GM20000 (cell line): ENCODE measurements at regions not wholly inside any gene's neighbourhood (a gene's known extent, or its start where the extent isn't known, plus 50 kb on each side); places are given as distances from the start of the nearest gene placed in this dataset.

Experiments
- DNase-seq: peaks from one replicate; pipeline ENCODE4 v3.0.0; 2012; ENCODE audit warnings: low spot score
- CTCF ChIP-seq: IDR thresholded peaks from 2 replicates; pipeline ENCODE4 v1.5.1; 2012; ENCODE audit warnings: mild to moderate bottlenecking, control low read depth; ENCODE audit errors: extremely low read depth, missing control alignments

DNA sequence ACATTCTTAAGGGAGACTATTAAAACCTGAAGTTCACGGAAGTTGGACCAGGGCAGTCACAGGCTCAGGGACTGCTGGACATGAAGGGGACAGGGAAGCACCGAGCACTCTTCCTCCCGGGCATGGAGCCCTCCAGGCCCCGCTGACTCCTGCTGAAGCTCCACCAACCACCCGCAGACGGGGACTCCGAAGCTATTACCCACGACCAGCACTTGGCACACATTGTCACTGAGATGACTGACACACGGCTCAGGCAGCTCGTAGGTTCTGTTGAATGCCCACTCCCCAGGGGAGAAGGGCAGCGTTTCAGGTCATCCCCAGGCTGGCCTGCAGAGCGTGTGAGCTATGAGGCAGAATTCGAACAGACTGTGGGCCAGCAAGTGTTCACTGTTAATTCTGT lies 234.8 kb downstream of the NDUFA10 start:
- no peak for TF ChIP-seq CTCF
- no peak for DNase-seq

DNA sequence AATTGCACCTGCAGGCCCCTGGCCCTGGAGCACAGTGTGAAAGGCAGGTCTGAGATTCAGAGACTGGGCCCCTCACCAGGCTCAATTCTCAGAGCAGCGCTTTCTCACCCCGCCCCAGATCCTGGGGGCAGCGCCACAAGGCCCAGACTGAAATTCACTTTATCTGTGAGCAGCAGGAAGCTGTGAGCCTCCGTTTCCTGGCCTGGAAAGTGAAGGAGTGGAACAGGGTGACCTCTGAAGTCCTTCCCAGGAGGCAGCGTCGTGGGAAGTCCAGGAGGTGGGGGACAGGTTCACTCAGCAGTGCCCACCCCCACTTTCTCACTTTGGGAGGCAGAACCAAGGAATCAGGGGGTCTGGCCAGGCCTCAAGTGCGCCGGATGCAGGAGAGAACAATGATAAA lies 235.4 kb downstream of the NDUFA10 start:
- no peak for DNase-seq
- no peak for TF ChIP-seq CTCF

DNA sequence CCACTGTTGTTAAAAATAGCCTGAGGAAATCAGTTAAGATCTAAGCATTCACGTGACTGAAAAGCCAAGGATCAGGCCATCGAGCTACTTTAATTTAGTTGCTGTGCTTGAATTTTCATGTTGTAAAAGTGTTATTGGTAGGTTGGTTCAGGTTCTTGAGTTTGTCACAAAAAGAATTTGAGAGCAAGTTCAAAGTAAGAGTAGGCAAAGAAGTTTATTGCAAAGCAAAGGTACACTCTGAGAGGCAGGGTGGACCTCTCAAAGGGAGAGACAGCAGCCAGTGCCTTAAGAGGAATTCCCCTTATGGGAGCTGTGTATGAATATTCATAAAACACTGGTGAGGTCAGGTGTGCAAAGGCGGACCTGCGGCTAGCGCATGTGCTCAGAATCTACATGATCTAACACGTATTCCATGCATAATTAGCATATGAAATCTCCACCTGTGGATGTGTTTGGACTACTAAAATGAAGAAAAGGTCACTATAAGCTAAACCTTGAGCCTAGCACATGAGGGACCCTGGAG lies 236.5 kb downstream of the NDUFA10 start:
- TF ChIP-seq CTCF, result no peak
- no peak for DNase-seq

- TF ChIP-seq CTCF, result no peak
- DNase-seq, result no peak
Measured at GRCh38 chr2:239787538-239788050, 237.5 kb downstream of the NDUFA10 start.

DNA sequence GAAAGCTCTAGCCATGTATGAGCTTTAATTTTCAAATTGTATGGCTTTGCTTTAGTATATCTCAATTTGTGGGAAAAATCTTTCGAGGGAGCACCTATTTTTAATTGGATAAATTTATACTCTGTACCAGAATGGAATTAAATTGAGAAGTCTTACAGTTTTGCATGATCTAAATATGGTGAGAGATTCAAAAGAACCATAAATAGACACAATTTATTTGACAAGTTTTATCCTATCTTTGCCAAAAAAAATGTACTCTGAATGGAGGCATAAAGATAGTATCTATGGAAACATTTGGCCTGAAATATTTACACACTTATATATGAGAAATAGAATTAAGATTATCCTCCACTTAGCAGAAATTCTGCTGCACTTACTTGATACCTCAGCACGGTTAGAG lies 238.4 kb downstream of the NDUFA10 start:
- no peak for DNase-seq
- no peak for TF ChIP-seq CTCF

DNA sequence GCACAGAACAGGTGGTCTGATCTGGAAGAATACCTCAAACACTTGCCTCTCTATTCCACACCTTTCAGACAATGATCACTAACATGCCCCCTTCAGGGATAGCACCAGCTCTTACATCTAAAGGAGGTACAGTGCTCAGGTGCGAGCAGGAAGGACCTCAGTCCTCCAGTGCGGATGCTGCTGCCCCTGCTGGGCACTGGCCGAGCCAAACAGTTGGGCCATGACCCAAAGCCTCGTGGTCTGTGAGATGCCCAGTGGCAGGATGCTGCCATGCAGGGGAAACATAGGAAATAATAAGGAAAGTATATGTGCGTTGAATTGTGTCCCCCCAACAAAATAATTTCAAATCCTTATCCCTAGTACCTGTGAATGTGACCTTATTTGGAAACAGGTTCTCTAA lies 243.7 kb downstream of the NDUFA10 start:
- no peak for TF ChIP-seq CTCF
- no peak for DNase-seq

- no peak for TF ChIP-seq CTCF
- no peak for DNase-seq
Measured at GRCh38 chr2:239780236-239780994, 244.7 kb downstream of the NDUFA10 start.
